ENCODE measurements at regions not wholly inside any gene's neighbourhood (a gene's known extent, or its start where the extent isn't known, plus 50 kb on each side); places are given as distances from the start of the nearest gene placed in this dataset.

GRCh38 chr13:64248371-64249065 lies 2832.9 kb upstream of the PCDH20 start:
- no peak for DNase-seq (ENCODE audit: low spot score)
- no peak for TF ChIP-seq ATF3 (IDR thresholded peaks at IDR 0.05)
- TF ChIP-seq RXRA (IDR thresholded peaks at IDR 0.05) = no peak
- TF ChIP-seq TAF1 (conservative IDR thresholded peaks at IDR 0.05) = no peak
- TF ChIP-seq ZBTB33 (IDR thresholded peaks at IDR 0.05) = no peak
- TF ChIP-seq GABPA (IDR thresholded peaks at IDR 0.05 in 1 of 2, conservative IDR thresholded peaks at IDR 0.05 in 1 of 2) = no peak

GRCh38 chr13:64239372-64239771 lies 2823.7 kb upstream of the PCDH20 start:
- WGBS = 69% methylated on average over 2 of the region's 2 CpGs
- no peak for TF ChIP-seq NR2F2 (IDR thresholded peaks at IDR 0.05)
- no peak for TF ChIP-seq JUND (IDR thresholded peaks at IDR 0.05)
- TF ChIP-seq ZBTB33 (IDR thresholded peaks at IDR 0.05) = no peak
- no peak for TF ChIP-seq HNF4A (conservative IDR thresholded peaks at IDR 0.05)
- no peak for TF ChIP-seq TAF1 (conservative IDR thresholded peaks at IDR 0.05)
- no peak for TF ChIP-seq ATF3 (IDR thresholded peaks at IDR 0.05)
- no peak for TF ChIP-seq SP1 (IDR thresholded peaks at IDR 0.05)
- TF ChIP-seq FOXA1 (IDR thresholded peaks at IDR 0.05) = no peak
- TF ChIP-seq RXRA (IDR thresholded peaks at IDR 0.05) = no peak
- TF ChIP-seq FOXA2 (IDR thresholded peaks at IDR 0.05) = no peak
- TF ChIP-seq CTCF (IDR thresholded peaks at IDR 0.05; ENCODE audit: low read depth, low read length, missing input control) = no peak
- TF ChIP-seq YY1 (IDR thresholded peaks at IDR 0.05) = no peak
- TF ChIP-seq EGR1 (IDR thresholded peaks at IDR 0.05; ENCODE audit: low read depth in 2 of 2) = no peak
- TF ChIP-seq MAX (IDR thresholded peaks at IDR 0.05) = no peak
- TF ChIP-seq REST (IDR thresholded peaks at IDR 0.05) = no peak
- TF ChIP-seq HNF4G (IDR thresholded peaks at IDR 0.05) = no peak
- TF ChIP-seq RAD21 (IDR thresholded peaks at IDR 0.05) = no peak
- Histone ChIP-seq H3K9ac (ENCODE audit: low read depth in 1 of 2, low read length in 2 of 2) (no peak overlapping the region), H3K27ac (ENCODE audit: low read depth in 1 of 2, low read length in 2 of 2) (no peak overlapping the region), H3K9me3 (ENCODE audit: control insufficient read depth in 4 of 4, low read length in 3 of 4) (no peaks in the 10 kb centered on the region), H3K4me3 (ENCODE audit: low read depth in 1 of 3, low read length in 3 of 3) (no peak overlapping the region), H3K4me1 (ENCODE audit: control insufficient read depth in 4 of 4, insufficient read depth in 4 of 4, low read length in 3 of 4) (no peaks in the 10 kb centered on the region), H3K27me3 (ENCODE audit: control insufficient read depth in 4 of 4, insufficient read depth in 4 of 4, low read length in 3 of 4) (no peaks in the 10 kb centered on the region), H3K36me3 (ENCODE audit: control insufficient read depth in 4 of 4, insufficient read depth in 3 of 4, low read depth in 1 of 4, low read length in 3 of 4) (no peaks in the 10 kb centered on the region)
- no peak for DNase-seq (ENCODE audit: low spot score)

More at GRCh38 chr13:64248371-64249065, 2832.9 kb upstream of the PCDH20 start:
- Histone ChIP-seq H3K27ac (ENCODE audit: low read depth in 1 of 2, low read length in 2 of 2) (no peak overlapping the region), H3K9ac (ENCODE audit: low read depth in 1 of 2, low read length in 2 of 2) (no peak overlapping the region), H3K4me1 (ENCODE audit: control insufficient read depth in 4 of 4, insufficient read depth in 4 of 4, low read length in 3 of 4) (no peaks in the 10 kb centered on the region), H3K27me3 (ENCODE audit: control insufficient read depth in 4 of 4, insufficient read depth in 4 of 4, low read length in 3 of 4) (no peaks in the 10 kb centered on the region), H3K36me3 (ENCODE audit: control insufficient read depth in 4 of 4, insufficient read depth in 3 of 4, low read depth in 1 of 4, low read length in 3 of 4) (no peaks in the 10 kb centered on the region), H3K4me3 (ENCODE audit: low read depth in 1 of 3, low read length in 3 of 3) (no peak overlapping the region), H3K9me3 (ENCODE audit: control insufficient read depth in 4 of 4, low read length in 3 of 4) (peaks cover 0 to 6% (median 2%) of the 10 kb centered on the region in 4 donors)

Data from liver (tissue), 8 donors.